Hematopoietic multipotent progenitor cell treated with erythropoietin and hydrocortisone succinate and interleukin-3 and kit ligand, for 17 days (in vitro differentiated cells): ENCODE measurements at regions not wholly inside any gene's neighbourhood (a gene's known extent, or its start where the extent isn't known, plus 50 kb on each side); places are given as distances from the start of the nearest gene placed in this dataset.

Source experiments
- DNase-seq: peaks from one replicate; pipeline ENCODE4 v3.0.0-alpha.2; 2015; ENCODE audit warnings: low spot score

GRCh38 chr11:122273476-122274191, 157.6 kb upstream of the BLID start:
- no peak for DNase-seq

DNA sequence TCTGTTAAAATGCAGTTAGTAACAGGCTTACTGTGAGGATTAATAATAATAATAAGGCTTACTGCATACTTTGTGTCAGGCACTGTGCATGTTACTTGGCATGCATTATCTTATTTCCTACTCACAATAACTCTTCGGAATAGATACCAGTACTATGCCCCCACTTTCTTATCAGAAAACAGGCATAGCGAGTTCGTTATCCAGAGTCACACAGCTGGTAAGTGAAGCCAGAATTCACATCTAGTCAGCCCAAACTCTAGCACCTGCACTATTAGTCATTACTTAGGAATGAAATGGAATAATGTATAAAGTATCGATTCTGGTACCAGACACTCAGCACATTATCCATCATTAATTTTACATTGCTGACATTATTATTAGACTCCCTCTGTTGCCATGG, 155.7 kb upstream of the BLID start:
- DNase-seq: no peak

DNA sequence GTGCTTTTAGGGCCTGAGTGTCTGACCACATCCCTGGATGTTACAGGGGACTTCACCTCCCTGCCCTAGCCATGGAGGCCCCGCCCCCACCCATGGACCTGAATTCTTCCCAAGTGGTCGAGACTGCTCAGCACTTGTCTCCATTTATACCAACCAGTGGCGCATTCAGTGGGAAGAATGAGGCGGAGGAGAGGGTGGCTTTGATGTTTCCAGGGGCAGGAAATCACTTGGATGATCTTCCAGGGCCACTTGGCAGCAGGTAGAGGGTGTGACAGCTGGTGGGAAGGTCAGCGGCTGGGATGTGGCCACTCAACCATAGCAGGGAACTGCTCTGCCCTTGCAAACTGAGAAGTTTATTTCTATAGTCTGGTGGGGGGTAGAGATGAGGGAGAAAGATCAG, 155.1 kb upstream of the BLID start:
- no peak for DNase-seq

DNA sequence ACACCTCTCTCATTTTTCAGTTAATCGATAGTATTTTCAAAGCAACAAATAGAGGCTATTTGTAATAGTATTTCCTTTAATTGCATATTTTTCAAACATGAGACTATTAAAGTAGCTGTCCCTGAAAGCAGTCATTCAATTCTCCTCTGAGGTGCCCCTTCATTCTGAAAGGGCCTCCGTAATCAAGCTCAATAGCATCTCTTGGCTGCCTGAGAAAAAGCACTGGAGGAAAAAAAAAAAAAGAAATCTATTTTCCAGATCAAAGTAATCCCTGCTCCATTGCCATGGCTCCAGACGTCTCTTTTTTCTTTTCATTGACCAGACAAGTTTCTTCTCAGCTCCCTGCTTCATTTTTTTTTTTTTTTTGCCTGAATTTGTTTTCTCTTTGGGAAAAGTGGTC, 154.5 kb upstream of the BLID start:
- no peak for DNase-seq

DNA sequence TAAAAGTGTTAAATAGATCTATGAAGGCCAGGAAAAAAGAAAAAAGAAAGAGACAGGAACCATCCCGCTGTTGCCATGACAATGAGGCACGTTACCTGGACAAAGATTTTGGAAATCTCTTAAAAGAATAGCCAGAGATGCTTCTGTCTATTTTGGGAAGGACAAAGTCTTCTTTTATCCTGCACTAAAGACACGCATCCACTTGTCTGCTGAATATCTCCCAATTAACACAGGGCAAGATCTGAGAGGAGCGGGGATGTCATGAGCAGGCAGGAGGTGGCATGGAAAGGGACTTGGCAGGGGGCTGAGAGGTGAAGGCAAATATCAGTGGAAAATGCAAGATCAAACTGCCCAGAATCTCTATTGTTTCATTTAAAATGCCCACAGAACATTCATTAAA, 153.8 kb upstream of the BLID start:
- no peak for DNase-seq

DNA sequence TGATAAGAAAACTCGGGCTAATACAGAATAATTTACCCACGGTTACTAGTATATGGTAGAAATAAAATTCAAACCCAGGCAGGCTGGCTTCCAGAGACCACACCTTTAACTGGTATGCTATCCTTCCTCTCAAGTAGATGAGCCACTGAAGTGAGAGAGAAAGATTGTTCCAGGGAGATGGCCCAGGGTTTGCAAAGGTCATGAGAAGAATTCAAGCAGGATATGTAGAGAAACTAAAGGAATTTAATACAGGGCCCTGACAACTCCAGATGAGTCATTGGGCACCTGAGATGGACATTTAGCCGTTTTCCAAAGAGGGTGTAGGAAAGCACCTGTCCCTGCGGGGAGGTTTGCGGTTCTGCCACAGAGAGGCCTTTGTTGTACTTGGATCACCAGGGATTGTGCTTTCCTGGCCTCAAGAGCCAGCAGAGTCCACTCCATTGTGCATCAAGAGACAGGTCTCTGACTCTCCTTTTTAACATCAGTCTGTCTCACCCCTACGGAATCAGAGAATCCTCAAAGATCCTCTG, 152.7 kb upstream of the BLID start:
- DNase-seq: no peak

DNA sequence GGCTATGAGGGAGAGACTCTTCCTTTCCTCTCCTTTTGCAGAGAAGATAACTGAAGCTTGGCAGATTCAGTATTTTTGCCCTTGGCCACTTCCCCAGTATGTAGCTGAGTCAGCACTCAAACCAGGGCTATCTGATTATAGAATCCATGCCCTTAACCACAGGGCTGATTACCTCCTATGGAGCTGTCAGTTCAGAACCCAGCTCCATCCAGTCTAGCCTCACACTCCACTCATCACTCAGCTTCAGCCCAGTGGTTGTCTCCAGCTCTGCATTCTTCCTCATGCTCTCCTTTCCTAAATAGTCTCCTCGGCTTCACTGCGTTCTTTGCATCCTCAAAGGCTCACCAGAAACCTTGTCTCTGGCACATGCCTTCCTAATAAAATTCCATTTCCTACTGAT, 151.6 kb upstream of the BLID start:
- no peak for DNase-seq

- no peak for DNase-seq
Measured at GRCh38 chr11:122265981-122266380, 150.0 kb upstream of the BLID start.

DNA sequence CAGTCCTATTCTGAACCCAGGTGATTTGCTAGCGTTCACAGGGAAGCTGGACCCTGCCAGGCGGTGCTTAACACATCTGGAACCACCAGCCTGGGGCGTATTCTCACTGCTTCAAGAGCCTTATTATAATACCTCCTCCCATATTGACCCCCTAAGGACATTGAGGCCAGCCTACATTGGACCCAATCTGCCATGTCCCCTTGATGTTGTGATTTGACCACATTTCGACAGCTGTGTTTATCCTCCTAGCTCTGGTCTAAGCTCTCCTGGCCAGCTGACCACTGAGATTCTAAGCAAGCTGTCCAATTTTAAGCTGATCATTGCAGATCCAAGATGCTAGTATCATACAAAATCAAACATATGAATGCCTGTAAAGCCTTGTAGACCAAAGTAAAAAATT, 148.1 kb upstream of the BLID start:
- no peak for DNase-seq

DNA sequence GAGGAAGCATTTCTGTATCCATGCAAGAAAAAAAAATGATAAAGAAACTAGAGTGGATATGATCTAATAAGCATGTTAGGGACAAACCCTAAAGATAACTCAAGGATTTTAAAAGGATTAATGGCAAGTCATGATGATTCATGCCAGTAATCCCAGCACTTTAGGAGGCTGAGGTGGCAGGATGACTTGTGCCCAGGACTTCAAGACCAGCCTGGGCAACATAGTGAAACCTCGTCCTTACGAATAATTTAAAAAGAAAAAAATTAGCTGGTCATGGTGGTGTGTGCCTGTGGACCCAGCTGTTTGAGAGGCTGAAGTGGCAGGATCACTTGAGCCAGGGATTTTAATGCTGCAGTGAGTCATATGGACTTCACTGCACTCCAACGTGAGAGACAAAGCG, 145.5 kb upstream of the BLID start:
- DNase-seq: no peak

DNA sequence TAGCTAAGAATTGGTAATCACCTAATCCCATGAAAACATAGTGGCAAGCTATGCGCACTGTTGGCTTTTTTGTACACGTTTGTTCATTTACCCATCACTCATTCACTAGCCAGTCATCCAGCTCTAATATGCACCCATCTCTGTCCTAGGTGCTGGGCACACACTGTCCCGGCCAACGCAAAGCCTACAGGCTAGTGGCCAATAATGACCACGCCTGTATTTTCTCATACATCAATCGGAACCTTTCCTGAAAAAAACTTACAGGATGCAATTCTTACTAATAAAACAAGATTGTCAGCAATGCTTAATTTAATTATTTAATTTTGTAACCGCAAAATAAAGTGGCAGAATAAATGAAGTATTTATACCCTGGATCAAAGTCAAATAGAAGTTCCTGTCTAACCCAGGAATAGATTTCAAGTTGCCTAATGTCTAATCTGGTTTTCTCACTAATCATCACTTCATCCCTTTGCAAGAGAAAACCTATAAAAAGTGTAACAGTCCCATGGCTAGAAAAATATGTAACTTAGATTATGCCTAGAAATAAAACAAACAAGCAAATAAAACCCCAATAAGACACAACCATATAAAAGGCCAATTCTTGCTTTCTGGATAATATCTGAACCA, 143.3 kb upstream of the BLID start:
- DNase-seq: no peak

DNA sequence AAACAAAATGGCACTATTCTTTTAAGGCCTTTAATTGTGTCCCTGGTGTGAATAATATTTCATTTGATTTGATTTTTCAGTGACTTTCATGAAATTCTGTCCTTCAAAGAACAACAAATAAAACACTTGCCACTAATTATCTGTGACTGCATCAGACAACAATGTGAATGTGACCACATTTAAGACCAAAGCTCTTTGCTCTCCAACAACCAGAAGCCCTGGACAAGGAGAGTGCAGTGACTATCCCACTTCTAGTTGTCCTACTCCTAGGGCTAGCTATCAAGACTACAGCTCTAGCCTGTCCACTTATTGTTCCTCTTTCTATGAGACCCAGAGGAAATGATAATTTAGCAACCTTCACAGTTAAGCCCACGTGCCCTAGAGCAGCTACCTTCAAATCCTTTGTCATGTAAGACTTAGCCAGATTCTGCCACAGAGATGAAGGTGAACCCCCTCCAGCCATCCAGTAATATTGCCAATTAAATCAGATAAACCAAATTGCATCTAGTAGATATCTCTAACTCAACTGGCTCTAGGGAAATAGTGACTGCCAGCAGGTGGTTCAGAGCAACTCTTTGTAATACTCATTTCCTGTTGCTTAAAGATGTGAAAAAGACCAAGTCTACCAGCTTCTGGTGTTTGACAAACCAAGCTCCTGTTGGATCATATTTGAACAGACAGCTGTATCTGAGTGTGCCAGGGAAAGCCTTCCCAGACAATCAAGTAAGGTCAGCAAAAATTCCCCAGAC, 142.6 kb upstream of the BLID start:
- DNase-seq: no peak

GRCh38 chr11:122253589-122254231, 137.7 kb upstream of the BLID start:
- DNase-seq: no peak

GRCh38 chr11:122248939-122249338, 132.9 kb upstream of the BLID start:
- DNase-seq: no peak

DNA sequence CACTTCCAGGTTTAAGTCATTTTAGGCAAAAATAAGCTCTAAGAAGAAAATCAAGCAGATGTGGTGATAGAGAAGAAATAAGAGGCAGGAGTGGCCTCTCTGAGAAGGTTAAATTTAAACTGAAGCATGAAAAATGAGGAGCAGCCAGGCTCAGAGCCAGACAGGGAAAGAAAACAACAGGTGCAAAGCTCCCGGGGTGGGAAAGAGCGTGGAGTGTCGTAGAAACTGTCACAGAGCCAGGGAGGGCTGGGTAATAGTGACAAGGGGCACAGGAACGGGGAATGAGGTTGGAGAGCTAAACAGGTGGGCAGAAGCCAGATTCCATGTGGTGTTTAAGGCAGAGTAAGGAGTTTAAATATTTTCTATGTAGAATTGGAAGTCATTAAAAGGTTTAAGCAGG, 132.1 kb upstream of the BLID start:
- no peak for DNase-seq

DNA sequence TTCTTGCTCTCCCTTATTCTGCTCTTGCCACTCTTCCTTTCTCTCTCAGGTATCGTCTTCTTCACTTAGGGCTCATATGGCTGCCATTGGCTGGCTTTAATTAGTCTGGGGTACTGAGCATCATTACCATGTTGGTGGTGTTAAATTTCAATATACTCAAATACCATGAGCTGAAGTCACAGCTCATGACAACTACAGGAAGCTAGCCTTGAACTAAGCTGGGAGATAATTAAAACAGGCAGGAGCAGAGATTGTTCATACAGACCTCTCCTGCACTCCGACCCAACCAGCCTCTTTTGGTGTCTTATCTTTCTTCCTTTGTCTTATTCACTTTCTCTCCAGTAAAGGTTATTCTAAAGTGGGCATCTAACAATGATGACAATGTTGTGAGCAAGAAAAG, 130.9 kb upstream of the BLID start:
- DNase-seq: no peak

GRCh38 chr11:122242731-122243130, 126.7 kb upstream of the BLID start:
- DNase-seq: no peak

- no peak for DNase-seq
Measured at GRCh38 chr11:122241566-122241965, 125.6 kb upstream of the BLID start.

GRCh38 chr11:122240638-122241037, 124.6 kb upstream of the BLID start:
- no peak for DNase-seq

- no peak for DNase-seq
Measured at GRCh38 chr11:122235615-122236014, 119.6 kb upstream of the BLID start.

GRCh38 chr11:122234780-122235179, 118.8 kb upstream of the BLID start:
- no peak for DNase-seq

DNA sequence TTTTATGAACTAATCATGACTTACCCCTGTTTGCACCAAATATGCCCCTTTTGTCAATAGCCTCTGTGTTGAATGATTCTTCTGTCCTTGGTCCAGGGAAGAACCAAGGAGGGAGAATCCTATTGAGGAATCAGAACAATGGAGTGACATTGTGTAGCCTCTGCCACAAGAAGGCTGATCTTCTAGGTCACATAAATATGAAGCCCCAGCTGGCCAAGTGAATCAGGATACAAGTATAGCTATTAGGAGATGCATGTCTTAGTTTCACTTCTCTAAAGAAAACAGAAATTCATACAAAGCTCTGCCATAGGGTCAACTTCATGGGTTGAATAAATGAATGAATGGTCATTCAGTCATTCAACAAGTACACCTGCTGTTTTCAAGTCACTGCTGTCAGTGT, 118.2 kb upstream of the BLID start:
- no peak for DNase-seq

GRCh38 chr11:122232985-122233384, 117.0 kb upstream of the BLID start:
- no peak for DNase-seq
